GM23338 (cell line): ENCODE measurements at regions not wholly inside any gene's neighbourhood (a gene's known extent, or its start where the extent isn't known, plus 50 kb on each side); places are given as distances from the start of the nearest gene placed in this dataset.

Experiments used
- ATAC-seq: fragments of 200-7000 bp; cut with Tn5 transposase; 3 replicates; pipeline ENCODE4 v1.9.1; 2020
- DNase-seq: peaks from one replicate; pipeline ENCODE4 v3.0.0-alpha.2; 2015; ENCODE audit warnings: low spot score
- H2AFZ ChIP-seq: fragments of 200-600 bp; sonication (generic); 2 replicates; pipeline ENCODE4 v1.8.0; 2016; ENCODE audit warnings: antibody characterized with exemption, mild to moderate bottlenecking, moderate library complexity
- H3F3A ChIP-seq: fragments of 200-600 bp; sonication (generic); replicated peaks from 2 replicates; pipeline ENCODE4 v1.8.0; 2017; ENCODE audit warnings: antibody characterized with exemption, mixed run types, low read depth
- H3K27ac ChIP-seq: fragments of 200-600 bp; sonication (generic); 2 replicates; pipeline ENCODE4 v1.6.1; 2016; ENCODE audit warnings: low read depth
- H3K27me3 ChIP-seq: fragments of 200-600 bp; sonication (generic); 2 replicates; pipeline ENCODE4 v1.8.0; 2016; ENCODE audit warnings: mild to moderate bottlenecking, mixed run types, moderate library complexity; ENCODE audit not compliant: insufficient read depth
- H3K36me3 ChIP-seq: fragments of 200-600 bp; sonication (generic); 2 replicates; pipeline ENCODE4 v1.8.0; 2016; ENCODE audit warnings: mild to moderate bottlenecking; ENCODE audit not compliant: insufficient read depth
- H3K4me1 ChIP-seq: fragments of 200-600 bp; sonication (generic); 2 replicates; pipeline ENCODE4 v1.8.0; 2016; ENCODE audit warnings: mild to moderate bottlenecking, moderate library complexity; ENCODE audit not compliant: insufficient read depth
- H3K4me2 ChIP-seq: fragments of 200-600 bp; sonication (generic); 2 replicates; pipeline ENCODE4 v1.7.1; 2017; ENCODE audit warnings: mixed run types
- H3K4me3 ChIP-seq: fragments of 200-600 bp; sonication (generic); 2 replicates; pipeline ENCODE4 v1.6.1; 2016; ENCODE audit warnings: mixed run types
- H3K79me2 ChIP-seq: fragments of 200-600 bp; sonication (generic); replicated peaks from 2 replicates; pipeline ENCODE4 v1.8.0; 2017; ENCODE audit warnings: mild to moderate bottlenecking; ENCODE audit not compliant: insufficient read depth
- H3K9me2 ChIP-seq: fragments of 200-600 bp; sonication (generic); 2 replicates; pipeline ENCODE4 v1.8.0; 2017; ENCODE audit not compliant: insufficient read depth
- H4K20me1 ChIP-seq: fragments of 200-600 bp; sonication (generic); replicated peaks from 2 replicates; pipeline ENCODE4 v1.8.0; 2017; ENCODE audit warnings: mild to moderate bottlenecking; ENCODE audit not compliant: insufficient read depth
- H3K27ac Mint-ChIP-seq: 2 replicates; pipeline ENCODE4 v1.8.0; 2020; ENCODE audit warnings: inconsistent platforms, mild to moderate bottlenecking, moderate library complexity, mixed read lengths
- H3K27me3 Mint-ChIP-seq: 3 replicates; pipeline ENCODE4 v1.8.0; 2022; ENCODE audit warnings: low read depth, mild to moderate bottlenecking, moderate library complexity, mixed read lengths, inconsistent platforms; ENCODE audit not compliant: insufficient read depth, poor library complexity
- H3K36me3 Mint-ChIP-seq: 3 replicates; pipeline ENCODE4 v1.8.0; 2021; ENCODE audit warnings: low read depth, mild to moderate bottlenecking, inconsistent platforms, moderate library complexity, mixed read lengths
- H3K4me1 Mint-ChIP-seq: 3 replicates; pipeline ENCODE4 v1.8.0; 2020; ENCODE audit warnings: mild to moderate bottlenecking, inconsistent platforms, mixed read lengths
- H3K4me3 Mint-ChIP-seq: 3 replicates; pipeline ENCODE4 v1.8.0; 2021; ENCODE audit warnings: moderate library complexity, mild to moderate bottlenecking, inconsistent platforms, mixed read lengths
- H3K9me3 Mint-ChIP-seq: 3 replicates; pipeline ENCODE4 v1.8.0; 2020; ENCODE audit warnings: moderate library complexity, mild to moderate bottlenecking, inconsistent platforms, mixed read lengths
- CREB1 ChIP-seq: fragments of 250-450 bp; sonication (Bioruptor Pico); IDR thresholded peaks from 2 replicates; pipeline ENCODE4 v1.5.0; 2020; ENCODE audit warnings: low read depth, mild to moderate bottlenecking, moderate library complexity
- CTCF ChIP-seq, 2 experiments: fragments of 200-600 bp in 1 of 2; sonication (generic) in 1 of 2; conservative IDR thresholded peaks; 2 replicates each; pipeline versions ENCODE4 v1.5.1 to v1.6.1; 2016 to 2017; ENCODE audit warnings: antibody characterized with exemption in 2 of 2, low read depth in 2 of 2, mild to moderate bottlenecking in 2 of 2, moderate library complexity in 1 of 2
- ETS1 ChIP-seq: IDR thresholded peaks from 2 replicates; pipeline ENCODE4 v1.6.1; 2016; ENCODE audit warnings: antibody characterized with exemption
- EZH2 ChIP-seq: fragments of 200-600 bp; sonication (generic); IDR thresholded peaks from one replicate; pipeline ENCODE4 v1.8.0; 2017; ENCODE audit warnings: antibody characterized with exemption, mild to moderate bottlenecking, low read depth; ENCODE audit not compliant: unreplicated experiment
- EZH2phosphoT487 ChIP-seq: fragments of 200-600 bp; sonication (generic); IDR thresholded peaks from one replicate; pipeline ENCODE4 v1.8.1; 2018; ENCODE audit warnings: antibody characterized with exemption; ENCODE audit not compliant: unreplicated experiment
- JUNB ChIP-seq: IDR thresholded peaks from one replicate; pipeline ENCODE4 v1.6.1; 2016; ENCODE audit warnings: antibody characterized with exemption; ENCODE audit not compliant: unreplicated experiment
- NANOG ChIP-seq: IDR thresholded peaks from 2 replicates; pipeline ENCODE4 v1.6.1; 2016; ENCODE audit warnings: antibody characterized with exemption, borderline replicate concordance
- POLR2AphosphoS5 ChIP-seq: IDR thresholded peaks from 2 replicates; pipeline ENCODE4 v1.6.1; 2016; ENCODE audit warnings: antibody characterized with exemption, low read depth
- REST ChIP-seq: IDR thresholded peaks from one replicate; pipeline ENCODE4 v1.6.1; 2018; ENCODE audit warnings: antibody characterized with exemption; ENCODE audit not compliant: unreplicated experiment
- STAT1 ChIP-seq: IDR thresholded peaks from one replicate; pipeline ENCODE4 v1.6.1; 2016; ENCODE audit warnings: antibody characterized with exemption; ENCODE audit not compliant: unreplicated experiment
- ZNF114 ChIP-seq: fragments of 250-450 bp; sonication (Bioruptor Pico); IDR thresholded peaks from 2 replicates; pipeline ENCODE4 v1.5.0; 2020; ENCODE audit warnings: mild to moderate bottlenecking, moderate library complexity
- ZNF331 ChIP-seq: fragments of 250-450 bp; sonication (Bioruptor Pico); IDR thresholded peaks from 2 replicates; pipeline ENCODE4 v1.5.0; 2020; ENCODE audit warnings: low read depth, mild to moderate bottlenecking, moderate library complexity
- ZNF462 ChIP-seq: fragments of 250-450 bp; sonication (Bioruptor Pico); IDR thresholded peaks from 2 replicates; pipeline ENCODE4 v1.5.0; 2020; ENCODE audit warnings: mild to moderate bottlenecking, moderate library complexity

GRCh38 chr4:11074581-11075241 lies 354.0 kb downstream of the HS3ST1 start:
- H3K9me3 Mint-ChIP-seq: no peaks in the 10 kb centered on the region
- Histone ChIP-seq H3K4me1 (peaks cover 6% of the 10 kb centered on the region; the same call in 1 of the 2 replicates), H3K4me3 (no peak overlapping the region), H3F3A (no peaks in the 10 kb centered on the region), H3K27me3 (no peaks in the 10 kb centered on the region), H3K9me2 (no peaks in the 10 kb centered on the region), H3K79me2 (no peaks in the 10 kb centered on the region), H3K4me2 (no peak overlapping the region), H4K20me1 (no peaks in the 10 kb centered on the region), H2AFZ (no peak overlapping the region), H3K27ac (no peak overlapping the region), H3K36me3 (no peaks in the 10 kb centered on the region)
- ATAC-seq (no peak), DNase-seq (no peak)
- H3K27me3 Mint-ChIP-seq: no peaks in the 10 kb centered on the region
- no peaks in the 10 kb centered on the region for H3K36me3 Mint-ChIP-seq
- H3K4me3 Mint-ChIP-seq: no peak overlapping the region
- TF ChIP-seq ZNF331 (CRISPR knock-in tag) (no peak), STAT1 (no peak), ZNF114 (no peak), EZH2 (no peak), CTCF (conservative IDR thresholded peaks at IDR 0.05; ENCODE audit: low read depth in 2 of 2) (no peak), ZNF462 (CRISPR knock-in tag) (no peak), POLR2AphosphoS5 (no peak), JUNB (no peak), ETS1 (no peak), REST (no peak), NANOG (no peak), CREB1 (no peak), EZH2phosphoT487 (no peak)
- H3K4me1 Mint-ChIP-seq: peaks cover 11% of the 10 kb centered on the region
- H3K27ac Mint-ChIP-seq: no peak overlapping the region
